Astrocyte (in vitro differentiated cells and primary cell): ENCODE measurements at regions not wholly inside any gene's neighbourhood (a gene's known extent, or its start where the extent isn't known, plus 50 kb on each side); places are given as distances from the start of the nearest gene placed in this dataset.
"Not testable (repeated sequence)": the region's sequence is repeated elsewhere in the genome, so short reads cannot be mapped to it uniquely, and the experiment has no call there.

Experiments used
- EZH2 ChIP-seq: IDR thresholded peaks from 2 replicates; pipeline ENCODE4 v1.6.1; 2012; ENCODE audit warnings: mild to moderate bottlenecking, low read length, inconsistent platforms; ENCODE audit not compliant: insufficient read depth
- TF ChIP-seq, protein P1 (sequence below): IDR thresholded peaks from 2 replicates; pipeline ENCODE4 v1.5.1; 2011; ENCODE audit warnings: low read depth, mild to moderate bottlenecking, inconsistent platforms, low read length, moderate library complexity; ENCODE audit not compliant: insufficient read depth

- TF ChIP-seq, protein P1, sequence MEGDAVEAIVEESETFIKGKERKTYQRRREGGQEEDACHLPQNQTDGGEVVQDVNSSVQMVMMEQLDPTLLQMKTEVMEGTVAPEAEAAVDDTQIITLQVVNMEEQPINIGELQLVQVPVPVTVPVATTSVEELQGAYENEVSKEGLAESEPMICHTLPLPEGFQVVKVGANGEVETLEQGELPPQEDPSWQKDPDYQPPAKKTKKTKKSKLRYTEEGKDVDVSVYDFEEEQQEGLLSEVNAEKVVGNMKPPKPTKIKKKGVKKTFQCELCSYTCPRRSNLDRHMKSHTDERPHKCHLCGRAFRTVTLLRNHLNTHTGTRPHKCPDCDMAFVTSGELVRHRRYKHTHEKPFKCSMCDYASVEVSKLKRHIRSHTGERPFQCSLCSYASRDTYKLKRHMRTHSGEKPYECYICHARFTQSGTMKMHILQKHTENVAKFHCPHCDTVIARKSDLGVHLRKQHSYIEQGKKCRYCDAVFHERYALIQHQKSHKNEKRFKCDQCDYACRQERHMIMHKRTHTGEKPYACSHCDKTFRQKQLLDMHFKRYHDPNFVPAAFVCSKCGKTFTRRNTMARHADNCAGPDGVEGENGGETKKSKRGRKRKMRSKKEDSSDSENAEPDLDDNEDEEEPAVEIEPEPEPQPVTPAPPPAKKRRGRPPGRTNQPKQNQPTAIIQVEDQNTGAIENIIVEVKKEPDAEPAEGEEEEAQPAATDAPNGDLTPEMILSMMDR, result not testable (repeated sequence)
- not testable (repeated sequence) for TF ChIP-seq EZH2
Observed at GRCh38 chr9:30292026-30292425, 2092.4 kb upstream of the ACO1 start.
